DND-41 (cell line): ENCODE measurements at regions not wholly inside any gene's neighbourhood (a gene's known extent, or its start where the extent isn't known, plus 50 kb on each side); places are given as distances from the start of the nearest gene placed in this dataset.

Source experiments
- CTCF ChIP-seq: IDR thresholded peaks from 2 replicates; pipeline ENCODE4 v1.5.1; 2012; ENCODE audit warnings: borderline replicate concordance, low read length, moderate library complexity, mild to moderate bottlenecking; ENCODE audit not compliant: poor library complexity, severe bottlenecking; ENCODE audit errors: extremely low read depth
- EZH2 ChIP-seq: IDR thresholded peaks from 3 replicates; pipeline ENCODE4 v1.6.1; 2012; ENCODE audit warnings: borderline replicate concordance, low read depth, mild to moderate bottlenecking, moderate library complexity, low read length, inconsistent platforms; ENCODE audit not compliant: severe bottlenecking

- TF ChIP-seq CTCF (no peak), EZH2 (no peak)
Measured at GRCh38 chr5:133786420-133786819, 174.1 kb upstream of the FSTL4 start.
